HG03097 (cell line): ENCODE measurements at regions not wholly inside any gene's neighbourhood (a gene's known extent, or its start where the extent isn't known, plus 50 kb on each side); places are given as distances from the start of the nearest gene placed in this dataset.
A peak's percentile ranks its signal among the peaks of the same experiment; 100 is the strongest.
"Not testable (repeated sequence)": the region's sequence is repeated elsewhere in the genome, so short reads cannot be mapped to it uniquely, and the experiment has no call there.

Experiments used
- ATAC-seq: cut with Tn5 transposase; IDR thresholded peaks from one replicate; pipeline ENCODE4 v1.9.1; 2021; ENCODE audit not compliant: unreplicated experiment, low FRiP score

DNA sequence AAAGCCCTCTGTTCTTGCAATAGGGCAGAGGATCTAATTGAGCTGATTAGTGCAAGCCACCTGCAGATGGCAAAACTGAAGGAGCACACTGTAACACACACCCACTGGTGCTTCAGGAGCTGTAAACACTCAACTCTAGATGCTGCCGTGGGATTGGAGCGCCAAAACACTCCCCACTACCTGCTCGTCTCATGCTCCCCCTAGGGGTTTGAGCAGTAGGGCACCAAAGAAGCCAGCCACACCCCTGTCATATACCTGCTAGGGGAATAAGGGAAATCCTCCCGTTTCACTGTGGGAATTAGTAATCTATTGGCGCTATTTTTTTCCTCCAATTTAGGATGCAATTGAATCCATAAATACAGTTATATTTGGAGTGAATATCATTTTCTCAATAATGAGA lies 360.2 kb downstream of the GLUD2 start:
- no peak for ATAC-seq

DNA sequence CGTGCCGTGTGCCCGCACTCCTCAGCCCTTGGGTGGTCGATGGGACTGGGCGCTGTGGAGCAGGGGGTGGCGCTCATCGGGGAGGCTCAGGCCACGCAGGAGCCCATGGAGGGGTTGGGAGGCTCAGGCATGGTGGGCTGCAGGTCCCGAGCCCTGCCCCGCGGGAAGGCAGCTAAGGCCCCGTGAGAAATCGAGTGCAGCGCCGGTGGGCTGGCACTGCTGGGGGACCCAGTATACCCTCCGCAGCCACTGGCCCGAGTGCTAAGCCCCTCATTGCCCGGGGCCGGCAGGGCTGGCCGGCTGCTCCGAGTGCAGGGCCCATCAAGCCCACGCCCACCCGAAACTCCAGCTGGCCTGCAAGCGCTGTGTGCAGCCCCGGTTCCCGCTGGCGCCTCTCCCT lies 384.1 kb downstream of the GLUD2 start:
- not testable (repeated sequence) for ATAC-seq

DNA sequence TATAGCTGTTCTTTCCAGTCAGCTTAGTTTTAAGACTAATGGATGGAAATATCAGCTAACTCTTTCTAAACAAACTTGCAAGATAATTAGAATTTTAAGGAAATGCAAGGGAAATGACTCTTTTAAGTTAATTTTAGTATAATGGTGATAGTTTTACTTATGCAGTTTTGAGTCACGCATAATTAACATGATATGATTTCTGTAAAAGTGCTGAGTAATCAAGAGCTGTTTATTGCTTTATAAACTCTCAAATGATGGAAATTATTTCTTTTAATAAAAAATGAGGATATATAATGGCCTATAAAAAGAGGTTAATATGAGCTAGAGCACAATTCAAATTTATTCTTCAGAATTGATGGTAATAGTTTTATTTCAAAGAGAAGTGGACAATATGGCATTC lies 385.9 kb downstream of the GLUD2 start:
- no peak for ATAC-seq

DNA sequence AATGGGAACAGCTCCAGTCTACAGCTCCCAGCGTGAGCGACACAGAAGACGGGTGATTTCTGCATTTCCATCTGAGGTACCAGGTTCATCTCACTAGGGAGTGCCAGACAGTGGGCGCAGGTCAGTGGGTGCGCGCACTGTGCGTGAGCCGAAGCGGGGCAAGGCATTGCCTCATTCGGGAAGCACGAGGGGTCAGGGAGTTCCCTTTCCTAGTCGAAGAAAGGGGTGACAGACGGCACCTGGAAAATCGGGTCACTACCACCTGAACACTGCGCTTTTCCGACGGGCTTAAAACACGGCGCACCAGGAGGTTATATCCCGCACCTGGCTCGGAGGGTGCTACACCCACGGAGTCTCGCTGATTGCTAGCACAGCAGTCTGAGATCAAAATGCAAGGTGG lies 390.3 kb downstream of the GLUD2 start:
- not testable (repeated sequence) for ATAC-seq

DNA sequence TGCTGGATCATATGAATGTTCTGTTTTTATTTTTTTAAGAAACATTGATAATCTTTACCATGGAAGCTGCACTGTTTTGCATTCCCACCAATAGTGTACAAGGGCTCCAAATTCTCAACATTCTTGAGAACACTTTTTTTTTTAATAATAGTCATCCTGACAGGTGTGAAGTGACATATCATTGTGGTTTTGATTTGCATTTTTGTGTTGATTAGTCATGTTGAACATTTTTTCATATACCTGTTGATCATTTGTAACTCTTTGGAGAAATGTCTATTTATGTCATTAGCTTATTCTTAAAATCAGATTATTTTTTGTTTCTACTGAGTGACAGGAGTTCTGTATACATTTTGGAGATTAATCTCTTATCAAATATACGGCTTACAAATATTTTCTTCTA lies 408.5 kb downstream of the GLUD2 start:
- ATAC-seq, result no peak

DNA sequence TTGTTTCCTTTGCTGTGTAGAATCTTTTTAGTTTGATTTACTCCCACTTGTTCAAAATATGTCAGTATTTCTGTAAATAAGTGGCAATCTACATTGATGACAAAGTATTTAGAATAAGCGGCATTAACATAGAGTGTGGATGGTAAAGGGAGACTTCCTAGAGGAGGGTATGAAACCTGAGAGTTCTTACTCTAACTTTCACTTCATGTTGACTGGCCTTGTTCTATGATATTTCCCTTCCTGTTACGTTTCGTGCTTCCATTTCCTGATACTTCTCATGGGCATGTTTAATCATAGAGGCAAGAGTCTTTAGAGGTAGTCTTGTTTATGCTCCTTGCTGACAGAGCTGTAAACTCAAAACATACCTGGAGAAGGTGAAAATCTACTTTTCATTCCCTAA lies 408.9 kb downstream of the GLUD2 start:
- ATAC-seq, result peak; percentile 79

DNA sequence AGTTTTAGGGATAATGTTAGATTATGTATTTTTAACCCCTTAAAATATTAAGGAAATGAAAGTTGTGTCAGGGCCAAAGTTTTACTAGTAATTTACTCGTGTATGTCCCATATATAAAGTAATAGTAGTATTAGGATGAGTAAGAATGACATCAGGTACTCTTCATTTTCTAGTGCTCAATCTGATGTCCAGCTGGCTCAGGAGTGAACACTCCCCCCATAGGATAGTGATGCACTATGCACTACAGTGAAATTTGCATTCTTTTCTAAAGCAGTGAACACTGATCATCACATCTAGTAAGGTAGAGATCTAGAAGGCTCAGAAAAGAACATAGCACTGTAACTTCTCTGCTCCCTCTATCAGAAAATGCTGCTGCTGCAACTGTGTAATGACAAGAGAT lies 409.7 kb downstream of the GLUD2 start:
- ATAC-seq, result no peak

DNA sequence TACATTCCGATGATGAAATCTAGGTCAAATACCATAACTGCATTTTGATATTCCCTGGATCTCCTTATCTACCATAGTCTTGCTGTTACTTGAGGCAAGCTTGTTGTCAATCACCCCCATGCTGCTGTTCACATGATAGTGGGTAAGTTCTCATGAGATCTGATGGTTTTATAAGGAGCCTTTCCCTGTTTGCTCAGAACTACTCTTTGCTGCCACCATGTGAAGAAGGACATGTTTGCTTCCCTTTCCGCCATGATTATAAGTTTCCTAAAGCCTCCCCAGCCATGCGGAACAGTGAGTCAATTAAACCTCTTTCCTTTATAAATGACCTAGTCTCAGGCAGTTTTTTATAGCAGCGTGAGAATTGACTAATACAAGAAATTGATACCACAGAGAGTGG lies 432.0 kb downstream of the GLUD2 start:
- no peak for ATAC-seq

DNA sequence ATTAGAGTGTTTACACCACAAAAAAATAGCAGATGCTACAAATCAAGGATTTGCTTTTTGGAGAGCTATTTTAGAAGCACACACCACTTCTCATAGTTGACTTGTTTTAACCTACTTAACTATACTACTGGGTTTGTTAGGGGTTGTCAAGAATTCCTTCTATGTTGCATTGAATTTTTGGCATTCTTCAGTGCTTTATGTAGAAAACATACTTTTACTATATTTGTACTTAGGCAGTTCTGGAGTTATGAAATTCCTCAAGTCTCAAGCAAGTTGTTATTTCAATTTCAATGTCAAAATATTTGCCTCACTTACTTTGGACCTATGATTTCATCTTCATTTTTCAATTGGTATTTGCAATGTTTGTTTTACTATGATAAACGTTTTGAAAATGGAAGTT lies 449.6 kb downstream of the GLUD2 start:
- ATAC-seq, result no peak

DNA sequence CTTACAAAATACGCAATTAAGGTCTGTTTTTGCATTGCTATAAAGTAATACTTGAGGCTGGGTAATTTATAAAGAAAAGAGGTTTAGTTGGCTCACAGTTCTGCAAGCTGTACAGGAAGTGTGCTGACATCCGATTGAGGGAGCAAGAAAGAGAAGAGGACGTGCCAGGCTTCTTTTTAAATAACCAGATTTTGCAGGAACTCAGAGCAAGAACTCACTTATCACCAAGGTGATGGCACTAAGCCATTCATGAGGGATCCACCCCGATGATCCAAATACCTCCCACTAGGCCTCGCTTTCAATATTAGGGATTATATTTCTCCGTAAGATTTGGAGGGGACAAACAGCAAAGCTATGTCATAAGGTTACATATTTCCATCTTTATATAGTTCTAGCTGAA lies 456.7 kb downstream of the GLUD2 start:
- no peak for ATAC-seq

DNA sequence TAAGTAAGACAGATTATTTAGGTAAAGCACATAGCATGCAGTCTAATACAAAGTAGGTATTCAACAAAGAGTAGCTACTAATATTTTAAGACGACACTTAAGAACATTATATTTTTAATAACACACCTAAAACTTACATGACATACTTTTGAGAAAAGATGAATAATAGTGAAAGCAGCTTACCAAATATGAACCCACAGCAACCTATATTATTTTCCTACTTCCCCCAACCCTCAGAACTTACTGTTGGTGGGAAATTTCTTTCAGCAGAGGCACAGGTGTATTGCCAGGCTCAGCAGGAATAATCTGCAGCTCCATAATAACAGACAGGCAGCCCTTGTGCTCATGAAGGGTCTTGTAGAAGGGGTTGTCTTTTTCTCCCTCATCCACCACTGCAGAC lies 498.9 kb downstream of the GLUD2 start:
- no peak for ATAC-seq

DNA sequence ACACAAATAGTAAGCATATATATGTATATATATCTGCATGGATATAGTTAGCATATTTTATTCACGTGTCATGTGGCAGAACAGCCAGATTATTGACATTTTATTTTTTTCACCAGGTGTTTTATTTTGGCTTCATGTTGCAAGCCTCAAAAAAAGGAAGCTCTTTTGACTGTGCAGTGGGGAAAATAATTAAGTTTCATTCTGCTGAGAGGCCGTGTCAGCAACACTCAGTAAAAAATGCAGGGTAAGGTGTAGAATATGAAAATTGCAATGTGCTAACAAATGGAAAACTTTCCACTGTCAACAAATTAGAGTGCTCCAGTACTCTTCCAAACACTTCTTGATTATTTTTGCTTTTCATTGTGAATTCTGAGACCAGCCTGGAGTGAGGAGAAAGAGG lies 511.5 kb downstream of the GLUD2 start:
- ATAC-seq, result no peak

DNA sequence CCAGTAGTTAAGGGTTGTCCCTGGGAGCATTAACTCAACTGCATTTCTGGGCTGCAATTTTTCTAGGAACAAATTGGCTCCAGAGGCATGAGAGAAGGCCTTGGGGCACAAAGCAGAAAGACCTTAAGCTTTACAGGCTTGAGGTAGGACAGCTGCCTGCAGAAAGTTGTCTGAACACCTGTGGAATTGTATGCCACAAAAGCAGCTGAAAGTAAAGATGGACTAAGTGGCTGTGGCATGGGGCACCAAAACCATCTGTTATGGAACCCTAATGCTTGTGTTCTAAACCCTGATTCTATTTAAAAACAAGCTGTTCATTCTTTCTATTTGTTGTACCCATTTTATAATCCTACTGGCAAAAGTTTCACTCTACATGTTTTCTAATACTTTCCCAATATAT lies 515.2 kb downstream of the GLUD2 start:
- no peak for ATAC-seq

DNA sequence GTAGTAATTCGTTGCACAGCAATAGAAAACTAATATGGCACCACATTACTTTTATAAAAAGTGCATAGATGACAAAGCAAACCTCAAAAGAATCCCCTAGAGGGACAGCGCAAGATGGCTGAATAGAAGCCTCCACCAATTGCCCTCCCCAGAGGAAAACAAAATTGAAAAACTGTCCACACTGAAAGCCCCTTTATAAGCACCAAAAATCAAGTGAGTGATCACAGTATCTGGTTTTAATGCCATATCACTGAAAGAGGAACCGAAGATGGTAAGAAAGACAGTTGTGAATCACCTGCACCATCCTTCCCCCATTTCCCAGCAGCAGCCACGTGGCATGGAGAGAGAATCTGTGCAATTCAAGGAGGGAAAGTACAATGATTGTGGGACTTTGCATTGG lies 522.2 kb downstream of the GLUD2 start:
- peak; percentile 67 for ATAC-seq

DNA sequence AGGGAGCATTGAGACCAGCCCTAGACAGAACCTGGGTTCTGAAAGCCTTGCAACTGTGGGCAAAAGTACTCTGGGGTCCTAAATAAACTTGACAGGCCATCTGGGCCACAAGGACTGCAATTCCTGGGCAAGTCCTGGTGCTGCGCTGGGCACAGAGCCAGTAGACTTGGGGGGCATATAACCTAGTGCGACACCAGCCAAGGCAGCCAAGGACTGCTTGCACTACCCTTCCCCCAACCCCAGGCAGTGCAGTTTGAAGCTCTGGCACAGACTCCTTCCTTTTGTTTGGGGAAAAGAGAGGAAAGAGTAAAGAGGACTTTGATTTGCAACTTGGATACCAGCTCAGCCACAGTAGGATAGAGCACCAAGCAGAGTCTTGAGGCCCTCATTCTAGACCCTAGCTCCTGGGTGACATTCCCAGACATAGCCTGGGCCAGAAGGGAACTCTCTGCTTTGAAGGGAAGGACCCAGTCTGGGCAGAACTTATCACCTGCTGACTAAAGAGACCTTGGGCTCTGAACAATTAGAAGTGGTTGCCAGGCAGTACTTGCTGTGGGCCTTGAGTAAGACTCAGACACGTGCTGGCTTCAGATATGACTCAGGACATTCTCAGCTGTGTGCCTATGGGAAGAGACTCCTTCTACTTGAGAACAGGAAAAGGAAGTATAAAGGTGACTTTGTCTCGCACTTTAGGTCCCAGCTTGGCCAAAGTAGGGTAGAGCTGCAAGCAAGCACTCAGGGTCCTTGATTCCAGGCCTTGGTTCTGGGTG lies 522.8 kb downstream of the GLUD2 start:
- ATAC-seq, result peak; percentile 19

DNA sequence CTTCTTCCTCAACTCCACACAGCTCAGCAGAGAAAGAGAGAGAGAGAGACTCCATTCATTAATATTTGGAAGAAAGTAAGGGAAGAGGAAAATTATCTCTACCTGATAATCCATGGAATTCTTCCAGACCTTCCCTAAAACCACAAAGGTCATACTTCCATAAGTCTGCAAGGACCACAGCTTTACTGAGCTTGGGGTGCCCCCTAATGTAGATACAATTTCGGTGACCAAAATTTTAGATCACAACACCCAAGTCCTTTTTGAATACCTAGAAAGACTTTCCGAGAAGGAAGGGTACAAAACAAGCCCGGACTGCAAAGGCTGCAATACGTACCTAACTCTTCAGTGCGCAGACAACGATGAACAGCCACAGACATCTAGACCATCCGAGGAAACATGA lies 523.9 kb downstream of the GLUD2 start:
- no peak for ATAC-seq

DNA sequence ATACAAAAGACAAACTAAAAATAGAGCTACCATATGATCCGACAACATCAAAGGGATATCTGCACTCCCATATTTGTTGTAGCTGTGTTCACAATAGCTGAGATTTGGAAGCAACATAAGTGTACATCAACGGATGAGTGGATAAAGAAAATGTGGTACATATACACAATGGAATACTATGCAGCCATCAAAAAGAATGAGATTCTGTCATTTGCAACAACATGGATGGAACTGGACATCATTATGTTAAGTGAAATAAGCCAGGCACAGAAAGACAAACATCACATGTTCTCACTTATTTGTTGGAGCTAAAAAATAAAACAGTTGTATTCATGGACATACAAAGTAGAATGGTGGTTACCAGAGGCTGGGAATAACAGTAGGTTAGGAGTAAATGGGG lies 527.0 kb downstream of the GLUD2 start:
- not testable (repeated sequence) for ATAC-seq

DNA sequence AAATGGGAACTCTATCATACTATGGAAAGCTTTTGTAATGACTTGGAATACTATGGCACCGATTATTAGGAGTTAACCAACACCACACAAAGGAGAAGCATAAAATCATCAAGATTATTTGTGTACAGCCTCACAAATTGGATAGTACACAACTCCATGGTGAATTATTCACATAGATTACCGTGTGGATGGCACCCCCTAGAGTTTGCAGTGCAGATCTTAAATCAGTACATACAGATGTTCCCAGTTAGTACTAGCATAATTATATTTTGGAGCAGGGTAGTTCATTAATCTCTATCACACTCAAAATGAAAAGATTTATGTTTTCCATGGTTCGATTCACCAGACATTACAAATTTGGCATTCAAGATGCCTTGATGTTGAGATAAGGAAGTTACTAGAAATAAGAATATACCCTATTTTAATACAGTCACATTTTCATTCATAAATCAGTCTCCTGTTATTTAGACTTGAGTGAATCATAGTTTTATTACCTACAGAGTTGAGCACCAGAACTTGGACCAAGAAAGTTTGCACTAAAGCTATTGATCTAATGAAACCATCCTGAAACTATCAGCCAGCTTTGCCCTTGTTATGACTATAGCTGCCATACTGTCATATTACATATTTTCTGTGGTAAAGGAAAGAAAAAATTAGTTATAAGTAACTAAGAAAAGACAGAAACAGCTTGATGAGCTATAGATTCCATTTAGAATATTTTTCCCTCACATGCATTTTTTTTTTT lies 531.8 kb downstream of the GLUD2 start:
- ATAC-seq, result no peak

DNA sequence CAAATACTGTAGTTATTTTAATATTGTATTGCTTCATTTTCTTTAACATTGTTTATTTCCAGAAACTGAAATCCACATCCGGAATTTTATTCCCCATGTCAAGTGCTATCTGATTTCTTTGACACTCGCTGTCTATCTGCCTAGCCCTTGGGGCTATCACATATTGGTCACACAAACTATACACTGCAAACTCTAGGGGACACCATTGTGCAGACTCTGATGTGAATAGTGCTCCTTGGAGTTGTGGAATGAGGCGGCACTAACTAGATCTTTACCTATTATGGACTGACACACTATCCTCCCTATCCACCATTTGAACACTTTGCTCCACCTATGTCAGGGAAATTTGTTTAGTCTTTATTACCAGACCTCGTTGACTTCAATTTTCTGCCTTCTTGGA lies 534.5 kb downstream of the GLUD2 start:
- no peak for ATAC-seq

DNA sequence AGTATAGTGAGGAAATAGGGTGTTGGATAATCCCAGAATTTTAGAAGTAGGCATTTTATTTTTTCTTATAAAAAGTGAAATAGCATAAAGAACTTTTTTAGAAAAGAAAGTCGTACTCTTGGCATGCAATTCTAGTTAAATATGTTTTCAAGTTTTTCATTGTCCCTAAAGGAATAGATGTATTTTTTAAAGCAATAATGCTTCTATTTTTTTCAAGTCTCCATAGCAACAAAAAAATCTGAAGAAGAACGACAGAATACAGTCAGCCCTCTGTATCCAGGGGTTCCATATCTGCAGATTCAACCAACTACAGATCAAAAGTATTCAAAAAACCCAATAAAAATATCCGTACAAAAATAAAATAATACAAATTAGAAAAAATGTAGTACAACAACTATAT lies 538.2 kb downstream of the GLUD2 start:
- no peak for ATAC-seq

DNA sequence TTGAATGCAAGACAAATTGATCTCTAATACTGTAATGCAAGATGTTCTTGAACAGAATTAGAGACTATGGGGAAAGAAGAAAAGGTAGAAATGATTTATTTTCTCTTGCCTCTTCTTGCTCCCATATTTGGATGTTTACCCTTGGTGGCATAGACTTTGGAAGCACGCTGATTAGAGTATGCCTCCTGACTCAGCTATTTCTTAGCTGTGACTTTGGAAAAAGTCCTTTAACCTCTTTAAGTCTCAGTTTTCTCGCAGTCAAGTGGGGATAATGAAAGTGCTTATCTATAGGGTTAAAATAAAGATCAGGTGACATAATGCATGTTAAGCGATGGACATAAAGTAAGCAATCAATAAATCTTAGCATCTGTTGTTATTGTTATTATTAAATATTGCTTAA lies 545.5 kb downstream of the GLUD2 start:
- ATAC-seq, result no peak

DNA sequence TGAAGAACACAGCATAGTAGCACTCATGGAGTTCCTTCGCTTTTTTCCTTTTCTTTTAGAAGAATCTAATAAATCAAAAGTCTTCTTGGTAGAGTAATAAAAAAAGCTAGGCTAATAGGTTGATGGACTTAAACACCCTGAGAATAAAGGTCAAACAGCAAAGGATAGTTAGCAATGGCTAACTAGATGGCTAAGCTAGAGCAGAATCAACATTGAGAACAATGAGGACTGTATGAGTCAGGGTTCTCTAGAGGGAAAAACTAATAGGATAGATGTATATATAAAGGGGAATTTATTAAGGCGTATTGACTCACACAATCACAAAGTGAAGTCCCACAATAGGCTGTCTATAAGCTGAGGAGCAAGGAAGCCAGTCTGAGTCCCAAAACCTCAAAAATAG lies 550.9 kb downstream of the GLUD2 start:
- no peak for ATAC-seq
